Right cardiac atrium (tissue), 5 donors: ENCODE measurements at regions not wholly inside any gene's neighbourhood (a gene's known extent, or its start where the extent isn't known, plus 50 kb on each side); places are given as distances from the start of the nearest gene placed in this dataset.

Experiments
- ATAC-seq, 2 donors: fragments of 200-7000 bp; cut with Tn5 transposase; one replicate each; pipeline versions ENCODE4 v1.8.0 to v1.9.1; 2020; ENCODE audit warnings: moderate library complexity in 2 of 2, mild to moderate bottlenecking in 1 of 2
- DNase-seq, 3 donors: peaks; one replicate each; pipeline ENCODE4 v3.0.0-alpha.2; 2020
- H3K27ac ChIP-seq: one replicate; pipeline ENCODE4 v1.5.1; 2013; ENCODE audit warnings: mild to moderate bottlenecking, low read length, control low read depth, moderate library complexity
- H3K27me3 ChIP-seq: one replicate; pipeline ENCODE4 v1.6.1; 2013; ENCODE audit not compliant: control insufficient read depth, insufficient read depth
- H3K4me1 ChIP-seq: one replicate; pipeline ENCODE4 v1.6.1; 2013; ENCODE audit warnings: low read length; ENCODE audit not compliant: control insufficient read depth, insufficient read depth
- H3K4me3 ChIP-seq: one replicate; pipeline ENCODE4 v1.5.1; 2013; ENCODE audit warnings: low read length, control low read depth
- H3K9me3 ChIP-seq: one replicate; pipeline ENCODE4 v1.6.1; 2013; ENCODE audit warnings: low read length; ENCODE audit not compliant: control insufficient read depth
- WGBS: extraction: QIAGEN DNeasy Blood & Tissue Kit; methylation state at CpG from one replicate; pipeline ENCODE4 v1.1.7; 2013; 5-methylcytosine and 5-hydroxymethylcytosine counted together
- intact Hi-C, 4 donors: fragments of 100-400 bp; cut with DNase I; formaldehyde crosslinking; loops; one replicate each; pipeline versions ENCODE4 v1.11.0 to v1.14.0; 2022 to 2023
- donor health status: healthy with polysubstance abuse.
- donor health status: DM: no; HTN: yes; CAD: no.
- donor health status: DM: no; HTN: no; CAD: no.
- donor health status: DM: no; HTN: yes; CAD: no; lungs with severe emphysema.
- donor health status: DM: yes; HTN: yes; CAD: no.

GRCh38 chr13:78139765-78140164, 221.1 kb upstream of the EDNRB start:
- H3K27ac ChIP-seq: no peak overlapping the region
- ATAC-seq (no peak), DNase-seq (no peak)
- no peaks in the 10 kb centered on the region for H3K4me1 ChIP-seq
- H3K4me3 ChIP-seq: no peak overlapping the region
- no peaks in the 10 kb centered on the region for H3K9me3 ChIP-seq
- intact Hi-C loops: no loop called here
- 41% methylated on average over 2 of the region's 2 CpGs for WGBS
- H3K27me3 ChIP-seq: no peaks in the 10 kb centered on the region

GRCh38 chr13:78138756-78139155, 220.1 kb upstream of the EDNRB start:
- Histone ChIP-seq H3K27ac (no peak overlapping the region), H3K4me3 (no peak overlapping the region), H3K9me3 (no peaks in the 10 kb centered on the region), H3K4me1 (no peaks in the 10 kb centered on the region), H3K27me3 (no peaks in the 10 kb centered on the region)
- intact Hi-C loops: no loop called here
- ATAC-seq: no peak
- whole genome bisulfite sequencing: 93% methylated on average over 2 of the region's 2 CpGs
- DNase-seq: no peak

GRCh38 chr13:78137404-78138142, 218.9 kb upstream of the EDNRB start:
- H3K27ac ChIP-seq: no peak overlapping the region
- H3K4me3 ChIP-seq: no peak overlapping the region
- WGBS: 6% methylated on average over 6 of the region's 6 CpGs
- H3K4me1 ChIP-seq: no peaks in the 10 kb centered on the region
- intact Hi-C loops: loop anchor here in 3 of 4 donors (2.0 kb wide), 1 partner anchor 841 kb away; no protein-coding TSS in a partner anchor
- H3K9me3 ChIP-seq: no peaks in the 10 kb centered on the region
- no peak for DNase-seq
- no peaks in the 10 kb centered on the region for H3K27me3 ChIP-seq
- peak; percentile 81 to 85 for ATAC-seq

- WGBS: 62% methylated on average over 3 of the region's 3 CpGs
- H3K27ac ChIP-seq: no peak overlapping the region
- intact Hi-C loops: loop anchor here in 3 of 4 donors (2.0 kb wide), 1 partner anchor 842 kb away; no protein-coding TSS in a partner anchor
- H3K9me3 ChIP-seq: no peaks in the 10 kb centered on the region
- H3K4me1 ChIP-seq: no peaks in the 10 kb centered on the region
- no peaks in the 10 kb centered on the region for H3K27me3 ChIP-seq
- DNase-seq: no peak
- H3K4me3 ChIP-seq: no peak overlapping the region
- no peak for ATAC-seq
Observed at GRCh38 chr13:78136966-78137365, 218.3 kb upstream of the EDNRB start.

GRCh38 chr13:78133511-78133910, 214.9 kb upstream of the EDNRB start:
- ATAC-seq (no peak), DNase-seq (no peak)
- no peaks in the 10 kb centered on the region for H3K4me1 ChIP-seq
- H3K27ac ChIP-seq: no peak overlapping the region
- H3K27me3 ChIP-seq: no peaks in the 10 kb centered on the region
- H3K9me3 ChIP-seq: no peaks in the 10 kb centered on the region
- H3K4me3 ChIP-seq: no peak overlapping the region
- intact Hi-C loops: no loop called here
- 71% methylated on average over 3 of the region's 3 CpGs for WGBS

- no peak for ATAC-seq
- H3K4me3 ChIP-seq: no peak overlapping the region
Observed at GRCh38 chr13:78131811-78132210, 213.2 kb upstream of the EDNRB start.

GRCh38 chr13:78131346-78131745, 212.7 kb upstream of the EDNRB start:
- no peak overlapping the region for H3K27ac ChIP-seq
- WGBS: 79% methylated on average over 2 of the region's 2 CpGs
- H3K4me3 ChIP-seq: no peak overlapping the region
- ATAC-seq: no peak
- H3K4me1 ChIP-seq: no peaks in the 10 kb centered on the region
- no peak for DNase-seq
- no peaks in the 10 kb centered on the region for H3K9me3 ChIP-seq
- H3K27me3 ChIP-seq: no peaks in the 10 kb centered on the region
- intact Hi-C loops: no loop called here

More at GRCh38 chr13:78131811-78132210, 213.2 kb upstream of the EDNRB start:
- DNase-seq: no peak
- Histone ChIP-seq H3K27me3 (no peaks in the 10 kb centered on the region), H3K27ac (no peak overlapping the region), H3K9me3 (no peaks in the 10 kb centered on the region), H3K4me1 (no peaks in the 10 kb centered on the region)
- intact Hi-C loops: no loop called here

- H3K27me3 ChIP-seq: no peaks in the 10 kb centered on the region
- 59% methylated on average over 2 of the region's 2 CpGs for WGBS
- DNase-seq: no peak
- H3K9me3 ChIP-seq: no peaks in the 10 kb centered on the region
- intact Hi-C loops: loop anchor here in 1 of 4 donors (10.0 kb wide), 1 partner anchor 205 kb away; no protein-coding TSS in a partner anchor
- no peak overlapping the region for H3K27ac ChIP-seq
- H3K4me1 ChIP-seq: no peaks in the 10 kb centered on the region
- H3K4me3 ChIP-seq: no peak overlapping the region
- no peak for ATAC-seq
Observed at GRCh38 chr13:78129823-78130222, 211.2 kb upstream of the EDNRB start.

GRCh38 chr13:78129359-78129758, 210.7 kb upstream of the EDNRB start:
- intact Hi-C loops: loop anchor here in 1 of 4 donors (10.0 kb wide), 1 partner anchor 205 kb away; no protein-coding TSS in a partner anchor
- H3K27me3 ChIP-seq: no peaks in the 10 kb centered on the region
- H3K4me1 ChIP-seq: no peaks in the 10 kb centered on the region
- H3K9me3 ChIP-seq: no peaks in the 10 kb centered on the region
- ATAC-seq (no peak), DNase-seq (no peak)
- H3K27ac ChIP-seq: no peak overlapping the region
- H3K4me3 ChIP-seq: no peak overlapping the region

- DNase-seq (peak in 2 of 3 donors; percentile 35 to 72), ATAC-seq (peak; percentile 40 to 65)
- no peaks in the 10 kb centered on the region for H3K9me3 ChIP-seq
- no peak overlapping the region for H3K4me3 ChIP-seq
- intact Hi-C loops: loop anchor here (2.0 to 10.0 kb wide), 4 partner anchors 197 to 341 kb away; partner anchors contain the start of gene EDNRB (in 1 of the 4)
- no peak overlapping the region for H3K27ac ChIP-seq
- no peaks in the 10 kb centered on the region for H3K4me1 ChIP-seq
- H3K27me3 ChIP-seq: no peaks in the 10 kb centered on the region
- WGBS: 39% methylated on average over 13 of the region's 13 CpGs
Observed at GRCh38 chr13:78121459-78122348, 203.1 kb upstream of the EDNRB start.

- 29% methylated on average over 3 of the region's 3 CpGs for WGBS
- intact Hi-C loops: loop anchor here (2.0 to 10.0 kb wide), 4 partner anchors 196 to 340 kb away; partner anchors contain the start of gene EDNRB (in 1 of the 4)
- no peak for DNase-seq
- no peak for ATAC-seq
- H3K9me3 ChIP-seq: no peaks in the 10 kb centered on the region
- no peaks in the 10 kb centered on the region for H3K27me3 ChIP-seq
- H3K4me1 ChIP-seq: no peaks in the 10 kb centered on the region
- H3K27ac ChIP-seq: no peak overlapping the region
- H3K4me3 ChIP-seq: no peak overlapping the region
Observed at GRCh38 chr13:78121001-78121400, 202.4 kb upstream of the EDNRB start.
